ENCODE measurements at regions not wholly inside any gene's neighbourhood (a gene's known extent, or its start where the extent isn't known, plus 50 kb on each side); places are given as distances from the start of the nearest gene placed in this dataset.

GRCh38 chr2:186027922-186028321 lies 289.3 kb downstream of the FSIP2 start:
- H3K4me1 ChIP-seq (replicated peaks in 1 of 2; ENCODE audit: control insufficient read depth in 2 of 2, insufficient read depth in 2 of 2, low read length in 2 of 2), result no peaks in the 10 kb centered on the region
- in situ Hi-C loops (cut with MboI) (no loop called here), intact Hi-C loops (cut with micrococcal nuclease) (no loop called here)
- no TSS peak for BruUV-seq (replicated peaks)
- no peak overlapping the region for H3K9ac ChIP-seq (ENCODE audit: insufficient read depth in 1 of 2, low read depth in 2 of 2, low read length in 2 of 2)
- H3K9me3 ChIP-seq (replicated peaks; ENCODE audit: control insufficient read depth, insufficient read depth, low read depth, low read length), result no peaks in the 10 kb centered on the region; the same call in 1 of the 2 replicates
- H3K79me2 ChIP-seq (ENCODE audit: control insufficient read depth, insufficient read depth, low read length), result no peaks in the 10 kb centered on the region
- H3K27ac ChIP-seq (ENCODE audit: extremely low read depth, low read depth, low read length), result no peak overlapping the region
- no peaks in the 10 kb centered on the region for H3K27me3 ChIP-seq (ENCODE audit: control insufficient read depth in 2 of 2, insufficient read depth in 2 of 2, low read length in 2 of 2)
- no peak overlapping the region for H3K4me3 ChIP-seq
- ChIA-PET CTCF (ENCODE audit: low intra/inter-chr PET ratio) (no interaction called here), POLR2A (no interaction called here)
- H3K36me3 ChIP-seq (ENCODE audit: control insufficient read depth, insufficient read depth, low read length), result no peaks in the 10 kb centered on the region
- ATAC-seq (no peak), DNase-seq (ENCODE audit: extremely low read depth in 1 of 4, low spot score in 3 of 4) (no peak), FAIRE-seq (peak; percentile 48)
- TF ChIP-seq E4F1 (CRISPR knock-in tag; IDR thresholded peaks at IDR 0.05; ENCODE audit: borderline replicate concordance) (no peak), TOE1 (IDR thresholded peaks at IDR 0.05; ENCODE audit: borderline replicate concordance) (no peak), TOE1 (CRISPR knock-in tag; IDR thresholded peaks at IDR 0.05; ENCODE audit: borderline replicate concordance, low read depth) (no peak), MEF2A (IDR thresholded peaks at IDR 0.05; ENCODE audit: control insufficient read depth, low read depth, low read length) (no peak), VEZF1 (CRISPR knock-in tag; IDR thresholded peaks at IDR 0.05) (no peak), ZNF232 (CRISPR knock-in tag; IDR thresholded peaks at IDR 0.05) (no peak), ZNF134 (CRISPR knock-in tag; conservative IDR thresholded peaks at IDR 0.05) (no peak), ZNF165 (CRISPR knock-in tag; IDR thresholded peaks at IDR 0.05; ENCODE audit: borderline replicate concordance) (no peak)
- TF ChIP-seq, protein P1, sequence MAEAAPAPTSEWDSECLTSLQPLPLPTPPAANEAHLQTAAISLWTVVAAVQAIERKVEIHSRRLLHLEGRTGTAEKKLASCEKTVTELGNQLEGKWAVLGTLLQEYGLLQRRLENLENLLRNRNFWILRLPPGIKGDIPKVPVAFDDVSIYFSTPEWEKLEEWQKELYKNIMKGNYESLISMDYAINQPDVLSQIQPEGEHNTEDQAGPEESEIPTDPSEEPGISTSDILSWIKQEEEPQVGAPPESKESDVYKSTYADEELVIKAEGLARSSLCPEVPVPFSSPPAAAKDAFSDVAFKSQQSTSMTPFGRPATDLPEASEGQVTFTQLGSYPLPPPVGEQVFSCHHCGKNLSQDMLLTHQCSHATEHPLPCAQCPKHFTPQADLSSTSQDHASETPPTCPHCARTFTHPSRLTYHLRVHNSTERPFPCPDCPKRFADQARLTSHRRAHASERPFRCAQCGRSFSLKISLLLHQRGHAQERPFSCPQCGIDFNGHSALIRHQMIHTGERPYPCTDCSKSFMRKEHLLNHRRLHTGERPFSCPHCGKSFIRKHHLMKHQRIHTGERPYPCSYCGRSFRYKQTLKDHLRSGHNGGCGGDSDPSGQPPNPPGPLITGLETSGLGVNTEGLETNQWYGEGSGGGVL (CRISPR knock-in tag; IDR thresholded peaks at IDR 0.05), result no peak
- no peak overlapping the region for H2AFZ ChIP-seq (ENCODE audit: low read depth, low read length)
- no peak overlapping the region for H3K4me2 ChIP-seq (ENCODE audit: insufficient read depth, low read length)
- no peaks in the 10 kb centered on the region for H3K9me1 ChIP-seq (ENCODE audit: control insufficient read depth, insufficient read depth, low read length)
- no peaks in the 10 kb centered on the region for H4K20me1 ChIP-seq (replicated peaks; ENCODE audit: control insufficient read depth, insufficient read depth, low read length)
- WGBS (ENCODE audit: insufficient coverage, low coverage, missing lambda C conversion rate), result 0% methylated on average over 2 of the region's 2 CpGs
